Prostate gland (tissue), 2 donors: ENCODE measurements at regions not wholly inside any gene's neighbourhood (a gene's known extent, or its start where the extent isn't known, plus 50 kb on each side); places are given as distances from the start of the nearest gene placed in this dataset.

ENCODE experiments used
- CTCF ChIP-seq, 4 experiments: fragments of 200-600 bp in 2 of 4; fragments of 450-650 bp in 2 of 4; sonication (generic) in 2 of 4; IDR thresholded peaks; 1 replicate in 3 of 4; 2 replicates in 1 of 4; pipeline ENCODE4 v1.5.1; 2016 to 2019; ENCODE audit warnings: antibody characterized with exemption in 4 of 4, mild to moderate bottlenecking in 2 of 4, moderate library complexity in 2 of 4
- POLR2AphosphoS5 ChIP-seq: sonication (generic); formaldehyde crosslinking; IDR thresholded peaks from one replicate; pipeline ENCODE4 v1.6.1; 2017; ENCODE audit warnings: antibody characterized with exemption

DNA sequence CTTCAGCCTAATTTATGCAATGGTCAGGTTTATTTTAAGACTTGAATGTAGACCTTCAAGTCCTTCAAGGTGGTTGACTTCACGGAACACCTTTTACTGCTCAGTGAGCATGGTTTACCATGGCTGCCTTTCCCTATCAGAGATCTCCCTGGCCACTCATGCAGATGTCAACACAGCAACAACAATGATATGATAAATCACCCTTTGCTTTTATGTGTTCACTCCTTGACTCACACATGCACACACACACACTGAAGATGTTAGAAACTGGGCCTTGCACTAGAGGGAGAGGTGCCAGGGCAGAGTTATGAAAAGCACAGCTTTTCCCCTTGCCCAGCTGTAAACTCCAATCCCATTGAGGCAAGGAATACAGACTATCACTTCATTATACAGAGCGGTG lies 134.4 kb downstream of the WNT5A start:
- TF ChIP-seq POLR2AphosphoS5, result no peak
- no peak for TF ChIP-seq CTCF (IDR thresholded peaks at IDR 0.05)
